GM18868 (cell line): ENCODE measurements at regions not wholly inside any gene's neighbourhood (a gene's known extent, or its start where the extent isn't known, plus 50 kb on each side); places are given as distances from the start of the nearest gene placed in this dataset.
A peak's percentile ranks its signal among the peaks of the same experiment; 100 is the strongest.
"Not testable (repeated sequence)": the region's sequence is repeated elsewhere in the genome, so short reads cannot be mapped to it uniquely, and the experiment has no call there.

Experiments used
- ATAC-seq: cut with Tn5 transposase; IDR thresholded peaks from one replicate; pipeline ENCODE4 v1.9.1; 2021; ENCODE audit warnings: mild to moderate bottlenecking, moderate library complexity; ENCODE audit not compliant: unreplicated experiment

DNA sequence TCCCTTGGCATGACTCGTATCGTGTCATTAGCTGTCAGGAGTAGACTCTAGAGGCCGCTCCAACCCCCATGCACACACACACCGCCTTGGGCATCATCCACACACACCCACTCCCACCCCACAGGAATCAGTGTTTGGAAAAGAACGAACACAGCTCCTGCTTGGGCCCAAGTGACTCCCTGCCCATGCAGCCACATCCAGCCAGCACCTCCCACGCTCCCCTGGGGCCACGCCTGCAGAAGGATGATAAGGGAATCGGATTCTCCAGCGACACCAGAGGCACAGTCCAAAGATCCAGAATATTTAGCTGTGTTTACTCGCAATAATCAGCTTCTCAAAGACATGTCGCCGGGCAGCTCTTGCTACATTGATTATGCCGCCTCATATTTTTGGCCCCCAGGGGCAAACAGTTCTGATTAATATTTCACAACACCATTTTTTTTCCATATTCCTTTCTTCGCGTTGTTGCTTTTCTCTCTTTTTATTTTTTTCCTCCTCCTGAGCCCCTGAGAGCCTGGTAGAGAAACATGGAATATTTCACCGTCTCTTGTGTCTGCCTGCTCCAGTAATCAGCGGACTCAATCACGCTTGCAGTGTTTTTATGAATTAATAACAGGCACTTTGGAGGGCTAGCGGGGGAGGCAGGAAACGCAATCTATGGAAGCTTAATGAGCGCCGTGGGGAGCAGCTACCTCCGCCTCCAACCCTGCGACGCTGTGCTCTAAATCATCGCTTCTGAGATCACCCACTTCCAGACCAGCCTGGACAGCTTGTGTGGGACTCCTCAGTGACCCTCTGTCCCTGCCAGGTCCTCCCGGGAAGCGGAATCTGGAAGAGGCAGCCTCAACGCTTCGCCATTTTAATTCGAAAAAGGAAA, 221.4 kb downstream of the TLE3 start:
- ATAC-seq = no peak

DNA sequence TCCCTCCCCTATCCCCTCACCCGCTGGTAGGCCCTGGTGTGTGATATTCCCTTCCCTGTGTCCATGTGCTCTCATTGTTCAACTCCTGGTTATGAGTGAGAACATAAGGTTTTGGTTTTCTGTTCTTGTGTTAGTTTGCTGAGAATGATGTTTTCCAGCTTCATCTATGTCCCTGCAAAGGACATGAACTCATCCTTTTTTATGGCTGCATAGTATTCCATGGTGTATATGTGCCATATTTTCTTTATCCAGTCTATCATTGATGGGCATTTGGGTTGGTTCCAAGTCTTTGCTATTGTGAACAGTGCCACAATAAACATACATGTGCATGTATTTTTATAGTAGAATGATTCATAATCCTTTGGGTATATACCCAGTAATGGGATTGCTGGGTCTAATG, 217.8 kb downstream of the TLE3 start:
- not testable (repeated sequence) for ATAC-seq

DNA sequence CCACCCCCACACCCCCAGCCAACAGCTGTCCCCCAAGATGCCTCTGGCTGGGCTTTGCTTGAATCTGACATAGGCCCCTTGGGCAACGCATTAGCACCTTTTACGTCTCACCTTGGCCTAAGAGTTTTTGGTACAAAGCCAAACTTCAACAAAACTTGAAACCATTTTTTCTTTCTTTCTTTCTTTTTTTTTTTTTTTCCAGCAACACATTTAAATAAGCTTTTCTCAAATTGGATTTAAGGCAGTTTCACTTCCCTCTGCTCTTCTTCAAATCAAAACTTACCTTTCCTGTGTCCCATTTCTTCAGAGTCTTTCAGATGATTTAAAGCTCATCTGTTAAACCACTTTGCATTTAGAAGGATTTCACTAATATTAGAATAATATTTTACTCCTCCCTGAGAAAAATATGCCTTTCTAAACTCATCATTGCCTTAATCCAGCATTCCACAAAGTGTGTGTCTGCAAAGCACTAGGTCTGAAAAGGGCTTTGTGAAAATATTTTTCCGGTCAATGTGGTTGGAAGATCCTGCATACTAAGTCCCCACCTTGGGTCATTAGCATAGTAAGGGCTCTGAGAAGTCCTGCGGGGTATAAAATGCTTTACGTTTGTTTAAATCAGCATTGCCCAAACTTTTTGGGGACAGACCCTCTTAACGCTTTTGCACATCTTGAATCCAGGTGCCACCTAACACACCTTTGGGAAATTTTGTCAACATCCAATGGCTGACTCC, 217.0 kb downstream of the TLE3 start:
- no peak for ATAC-seq

DNA sequence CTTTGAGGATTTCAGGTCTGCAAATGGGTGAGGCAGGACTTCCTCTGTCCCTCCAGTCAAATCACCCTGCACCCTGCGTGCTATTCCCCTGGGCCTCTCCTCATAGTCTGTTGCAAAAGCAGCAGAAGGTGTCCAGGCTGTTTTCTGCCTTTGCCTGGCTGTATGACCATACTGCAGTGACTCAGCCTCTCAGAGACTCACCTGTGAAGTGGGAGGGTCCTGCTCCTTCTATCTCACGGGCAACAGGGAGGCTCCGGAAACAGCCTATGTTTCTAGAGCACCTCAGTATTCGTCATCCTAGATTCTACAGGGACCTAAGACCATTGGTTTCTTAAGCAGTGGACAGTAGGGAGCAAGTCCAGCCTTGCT, 216.4 kb downstream of the TLE3 start:
- no peak for ATAC-seq

DNA sequence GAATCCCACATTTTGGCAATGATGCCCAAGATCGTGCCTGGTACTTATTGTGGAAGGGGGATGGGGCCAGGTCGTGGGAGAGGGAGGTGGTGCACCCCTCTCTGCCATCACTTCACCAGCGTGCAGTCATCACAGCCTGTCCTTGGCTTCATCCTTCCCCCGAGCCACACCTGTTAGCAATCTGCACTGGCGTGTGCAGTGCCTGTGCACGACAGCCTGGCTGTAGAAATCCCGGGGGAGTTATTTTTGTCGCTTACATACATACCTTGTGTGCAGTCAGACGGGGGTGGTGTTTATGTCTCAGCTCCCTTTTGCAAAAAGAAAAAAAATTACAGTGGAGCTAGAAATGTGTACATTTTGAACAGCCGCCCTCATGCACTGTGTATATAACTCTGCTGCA, 216.0 kb downstream of the TLE3 start:
- peak; percentile 55 for ATAC-seq

DNA sequence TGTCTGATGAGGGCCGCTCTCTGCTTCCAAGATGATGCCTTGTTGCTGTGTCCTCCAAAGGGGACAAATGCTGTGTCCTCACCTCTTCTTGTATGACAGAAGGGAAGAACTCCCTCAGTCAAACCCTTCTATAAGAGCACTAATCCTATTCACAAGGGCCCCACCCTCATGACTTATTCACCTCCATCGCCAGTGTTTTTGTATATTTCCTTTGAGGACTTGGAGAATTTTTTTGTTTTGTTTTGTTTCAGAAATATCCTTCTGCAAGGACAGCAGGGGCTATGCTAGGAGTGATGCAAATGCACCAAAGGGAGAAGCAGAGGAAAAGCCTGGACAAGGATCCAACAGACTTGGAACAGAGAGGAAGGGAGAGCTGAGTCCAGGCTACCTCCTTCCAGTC, 214.4 kb downstream of the TLE3 start:
- ATAC-seq = no peak

DNA sequence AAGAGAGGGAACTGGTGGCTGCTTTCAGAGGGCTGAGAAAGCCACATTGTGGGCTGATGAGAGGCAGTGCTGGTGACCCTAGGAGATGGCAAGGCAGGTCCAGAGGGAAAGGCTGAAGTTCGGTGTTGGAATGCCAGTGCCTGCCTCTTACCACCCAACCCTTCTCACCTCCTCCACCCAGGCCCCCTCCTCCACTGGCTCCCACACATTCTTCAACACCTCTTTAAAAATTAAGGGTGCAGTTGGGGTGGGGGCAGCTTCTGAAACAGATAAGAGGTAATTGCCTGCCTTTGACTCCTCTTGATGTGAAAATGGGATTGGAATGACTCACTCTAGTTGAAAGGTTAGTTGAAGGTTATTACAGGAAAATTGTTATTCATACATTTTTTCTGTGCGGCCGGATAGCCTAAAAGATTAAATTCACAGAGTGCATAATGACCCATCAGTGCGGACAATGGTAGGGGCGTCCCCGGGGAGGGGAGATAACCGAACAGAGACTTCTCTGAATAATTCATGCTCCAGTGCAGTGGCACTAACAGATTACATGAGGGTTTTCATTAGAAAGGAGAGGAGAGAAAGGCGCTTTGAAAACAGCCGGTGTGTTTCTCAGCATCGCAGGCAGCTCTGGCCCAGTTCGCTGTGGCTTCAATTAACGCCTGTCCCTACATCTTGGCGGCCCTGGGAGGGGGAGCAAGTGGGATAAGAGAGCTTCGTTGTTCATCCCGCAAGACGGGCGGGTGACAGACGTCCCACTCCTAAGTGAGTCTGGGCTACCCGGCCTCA, 212.4 kb downstream of the TLE3 start:
- ATAC-seq = no peak

DNA sequence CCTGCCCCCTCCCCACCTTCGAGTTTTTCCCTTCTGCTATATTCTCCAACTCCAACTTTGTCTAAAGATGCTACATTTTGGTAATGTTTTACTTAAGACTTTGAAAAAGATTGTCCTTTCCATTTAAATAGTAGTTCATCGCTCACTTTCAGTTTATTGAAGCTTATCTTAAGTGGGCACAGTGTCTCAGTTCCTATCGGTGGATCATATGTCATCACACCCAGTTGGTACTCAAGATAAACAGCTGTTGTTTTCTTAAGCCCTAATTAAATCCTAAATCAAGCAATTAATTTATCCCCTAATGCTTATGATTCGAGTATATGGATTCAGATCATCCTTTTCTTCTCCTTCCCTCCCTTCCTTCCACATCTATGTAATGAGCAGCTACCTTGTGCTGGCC, 210.7 kb downstream of the TLE3 start:
- no peak for ATAC-seq

DNA sequence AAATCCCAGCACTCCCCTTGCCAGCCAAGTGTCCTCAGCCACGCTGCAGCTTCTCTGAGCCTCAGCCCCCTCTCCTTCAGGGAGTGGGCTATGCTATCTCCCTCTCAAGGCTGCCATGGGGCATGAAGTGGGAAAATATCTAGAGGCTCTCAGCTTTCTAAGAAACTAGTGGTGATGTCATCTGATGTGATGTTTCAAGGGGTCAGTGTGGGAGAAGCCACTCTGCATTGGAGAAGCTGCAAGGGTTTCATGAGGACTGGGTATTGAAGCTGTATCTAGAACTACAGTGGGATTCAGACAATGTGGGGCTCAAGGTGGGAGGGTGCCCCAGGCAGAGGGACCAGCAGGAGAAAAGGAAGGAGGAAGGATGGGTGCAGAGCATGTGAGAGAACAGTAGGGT, 210.2 kb downstream of the TLE3 start:
- ATAC-seq = no peak

DNA sequence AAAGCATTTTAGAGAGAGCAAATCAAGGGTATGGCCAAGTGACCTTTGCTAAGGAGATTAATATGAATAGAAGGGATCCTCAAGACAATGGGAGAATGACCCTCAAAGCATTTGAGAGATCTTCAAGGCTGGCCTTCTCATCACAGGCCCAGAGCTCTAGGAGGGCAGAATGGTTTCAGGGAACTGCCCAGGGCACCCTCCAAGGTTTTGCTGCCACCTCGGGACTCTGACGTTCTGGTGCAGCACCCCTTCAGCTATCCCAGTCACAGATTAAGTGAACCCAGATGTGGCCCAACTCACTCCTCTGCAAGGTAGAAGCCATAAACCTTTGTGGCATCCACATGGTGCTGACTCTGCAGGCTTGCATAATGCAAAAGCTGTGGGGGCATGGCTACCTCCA, 209.3 kb downstream of the TLE3 start:
- ATAC-seq = no peak

DNA sequence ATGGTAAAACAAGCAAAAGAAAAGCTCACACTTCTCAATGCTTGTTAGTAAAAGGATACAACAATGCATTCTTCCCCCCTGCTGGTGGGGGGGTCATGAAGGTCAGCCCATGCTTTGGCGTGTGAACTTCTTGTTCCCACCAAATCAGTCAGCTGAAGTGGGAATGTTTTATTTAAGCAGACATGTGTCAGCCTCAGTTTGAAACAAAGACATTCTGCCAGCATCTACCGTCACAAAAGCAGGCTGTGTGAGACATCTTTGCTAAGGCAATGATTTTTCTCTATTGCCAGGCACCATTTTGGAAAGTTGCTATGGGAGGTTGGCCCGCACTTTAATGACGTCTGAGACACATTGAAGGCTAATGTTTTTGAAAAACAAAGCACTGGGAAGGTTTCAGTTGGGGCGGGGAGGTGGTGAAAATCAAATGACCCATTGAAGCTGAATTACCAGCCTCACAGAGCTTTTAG, 206.6 kb downstream of the TLE3 start:
- no peak for ATAC-seq

DNA sequence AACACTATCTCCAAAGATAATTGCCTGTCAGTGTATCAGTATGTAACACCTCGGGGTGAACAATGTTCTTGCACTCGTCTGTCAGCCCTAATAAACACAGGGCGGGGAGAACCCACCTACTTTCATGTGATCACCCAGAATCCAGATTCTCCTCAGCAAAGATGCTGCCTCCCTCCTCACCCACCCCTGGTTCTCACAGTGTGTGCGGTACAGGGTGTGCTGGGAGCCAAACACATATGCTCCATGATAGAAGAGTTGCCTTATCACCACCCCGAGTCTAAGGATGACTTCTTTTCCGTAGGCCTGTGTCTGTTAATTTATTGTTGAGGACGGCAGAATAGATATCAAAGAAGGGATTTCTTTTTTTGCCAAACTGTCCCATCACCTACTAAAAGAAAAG, 206.1 kb downstream of the TLE3 start:
- no peak for ATAC-seq

DNA sequence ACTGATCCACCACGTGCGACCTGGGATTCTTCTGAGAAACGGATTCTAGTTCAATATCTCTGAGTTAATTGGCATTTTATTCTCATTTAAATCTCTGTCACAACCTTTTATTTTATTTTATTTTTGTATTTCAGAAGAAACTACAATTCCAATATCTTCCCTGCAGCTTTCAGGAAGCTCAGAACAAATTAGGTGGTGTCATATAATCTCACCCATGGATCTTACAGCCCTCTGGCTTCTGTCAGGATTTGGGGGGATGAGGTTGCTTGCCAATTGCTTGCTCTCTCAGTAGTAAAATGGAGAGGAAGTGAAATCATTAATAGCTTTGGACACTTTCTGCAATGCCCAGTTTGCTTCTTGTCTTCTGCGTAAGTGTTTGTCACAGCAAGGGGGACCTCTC, 205.4 kb downstream of the TLE3 start:
- no peak for ATAC-seq

DNA sequence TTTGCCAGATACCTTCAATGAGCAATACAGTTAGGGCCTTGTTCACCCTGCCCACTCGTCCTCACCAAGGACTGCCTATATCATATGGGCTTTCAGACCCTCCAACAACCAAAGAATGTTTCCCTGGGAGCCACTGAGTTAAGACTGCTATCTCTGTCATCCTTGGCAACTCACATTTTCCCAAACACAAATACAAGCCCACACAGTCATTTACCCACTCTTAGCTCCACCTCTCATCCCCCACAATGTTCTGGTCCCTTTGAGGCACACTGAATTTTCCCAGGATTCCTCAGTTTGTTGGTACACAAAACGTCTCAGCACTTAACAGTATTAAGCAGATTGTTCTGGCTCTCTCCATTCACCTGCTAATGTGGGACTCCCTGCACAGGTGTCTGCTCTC, 204.6 kb downstream of the TLE3 start:
- ATAC-seq = no peak

DNA sequence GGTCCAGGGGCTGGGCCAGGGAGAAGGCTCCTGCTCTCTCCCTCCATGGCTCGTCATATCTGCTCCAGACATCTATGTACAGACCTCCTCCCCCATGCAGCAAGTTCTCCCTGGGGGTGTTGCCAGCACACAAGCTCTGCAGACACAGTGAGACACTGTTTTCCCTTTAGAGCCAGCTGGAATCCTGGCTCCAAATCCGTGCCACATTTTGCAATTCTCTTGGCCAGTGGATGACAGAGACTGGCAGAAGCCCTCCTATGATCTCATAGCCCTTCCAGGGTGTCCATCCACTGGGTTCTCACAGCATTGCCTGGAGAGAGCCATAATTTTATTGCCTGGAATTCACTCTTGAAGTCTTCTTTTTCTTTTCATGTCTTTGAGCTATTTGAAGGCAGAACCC, 203.9 kb downstream of the TLE3 start:
- ATAC-seq = no peak

DNA sequence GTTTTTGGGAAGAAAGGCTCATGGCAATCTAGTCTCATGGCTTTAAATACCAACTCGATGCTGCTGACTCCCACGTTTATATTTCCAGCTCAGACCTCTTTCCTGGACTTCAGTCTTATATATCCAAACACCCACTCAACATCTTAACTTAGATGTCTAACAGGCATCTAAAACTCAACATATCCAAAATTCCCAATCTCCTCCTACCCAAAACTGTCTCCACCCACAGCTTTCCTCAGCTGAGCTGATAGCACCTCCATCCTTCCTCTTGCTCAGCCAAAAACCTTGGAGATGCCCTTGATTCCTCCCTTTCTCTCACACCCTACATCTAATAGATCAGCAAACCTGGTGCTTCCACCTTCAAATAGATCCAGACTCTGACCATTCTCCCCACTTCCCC, 202.5 kb downstream of the TLE3 start:
- ATAC-seq = no peak

DNA sequence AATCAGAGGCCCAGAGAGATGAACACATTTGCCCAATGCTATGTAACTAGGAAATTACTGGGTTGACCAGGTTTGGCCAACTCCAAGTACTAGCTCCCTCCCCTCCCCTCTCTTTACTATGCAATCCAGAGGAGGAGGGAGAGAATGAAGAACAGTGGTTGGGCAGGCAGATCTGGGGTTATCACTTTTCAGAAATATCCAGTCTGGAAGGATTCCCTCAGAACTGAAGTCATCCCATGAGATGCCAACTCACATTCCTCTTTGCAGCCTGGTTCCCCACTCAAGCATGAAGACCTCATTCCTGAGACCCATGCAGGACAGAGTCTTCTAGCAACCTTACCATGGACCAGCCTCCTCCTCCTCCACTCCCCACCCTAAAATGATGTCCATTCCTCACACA, 201.1 kb downstream of the TLE3 start:
- ATAC-seq = no peak

DNA sequence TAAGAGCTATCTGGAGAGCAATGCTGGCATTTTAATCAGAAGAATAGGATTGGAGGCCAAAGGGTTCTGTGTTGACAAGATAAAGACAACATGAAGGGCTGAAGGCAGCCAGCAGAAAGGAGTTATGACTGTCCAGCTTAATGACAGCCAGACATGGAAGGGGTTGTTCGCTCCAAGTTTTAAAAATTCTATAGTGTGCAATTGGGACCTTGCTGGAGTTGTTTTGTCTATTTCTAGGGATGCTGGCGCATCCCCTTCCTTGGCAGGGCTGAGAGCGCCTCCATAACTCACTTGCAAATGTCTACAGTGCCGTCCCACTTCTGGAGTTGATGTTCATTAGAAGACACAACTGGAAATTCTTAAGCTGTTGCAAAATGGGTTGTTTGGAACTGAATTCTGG, 200.7 kb downstream of the TLE3 start:
- no peak for ATAC-seq

DNA sequence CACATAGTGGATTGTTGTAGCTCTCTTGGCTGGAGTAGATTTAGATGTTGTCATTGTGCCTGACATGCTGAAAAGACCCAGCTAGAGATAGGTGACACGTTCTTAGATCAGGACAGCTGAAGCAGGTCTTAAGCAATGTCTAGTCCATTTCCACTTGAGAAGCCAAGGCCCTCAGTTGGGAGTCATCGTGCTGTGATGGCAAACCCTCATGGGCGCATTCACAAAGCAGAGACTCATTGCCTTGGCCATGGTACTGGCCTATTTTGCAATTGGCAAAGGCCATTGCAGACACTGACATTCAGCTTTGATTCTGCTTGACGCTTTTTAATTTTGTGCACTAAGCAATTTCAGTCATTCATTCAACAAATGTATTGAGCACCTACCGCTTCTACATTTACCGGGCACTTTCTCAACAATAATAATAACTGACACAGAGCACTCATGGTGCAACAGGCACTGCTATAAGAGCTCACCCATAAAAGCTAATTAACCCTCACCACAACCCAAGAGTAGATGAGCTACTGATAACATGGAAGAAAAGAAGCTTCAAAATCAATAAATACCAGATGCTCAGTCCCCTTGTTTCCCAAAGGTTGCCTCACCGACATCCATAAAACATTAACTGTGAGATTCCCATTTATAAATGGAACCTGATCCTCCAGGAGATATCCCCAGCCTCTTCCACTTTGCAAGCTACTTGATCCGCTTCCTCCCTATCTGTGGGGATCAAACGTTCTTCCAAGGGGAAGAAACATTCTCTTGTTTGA, 200.1 kb downstream of the TLE3 start:
- no peak for ATAC-seq

DNA sequence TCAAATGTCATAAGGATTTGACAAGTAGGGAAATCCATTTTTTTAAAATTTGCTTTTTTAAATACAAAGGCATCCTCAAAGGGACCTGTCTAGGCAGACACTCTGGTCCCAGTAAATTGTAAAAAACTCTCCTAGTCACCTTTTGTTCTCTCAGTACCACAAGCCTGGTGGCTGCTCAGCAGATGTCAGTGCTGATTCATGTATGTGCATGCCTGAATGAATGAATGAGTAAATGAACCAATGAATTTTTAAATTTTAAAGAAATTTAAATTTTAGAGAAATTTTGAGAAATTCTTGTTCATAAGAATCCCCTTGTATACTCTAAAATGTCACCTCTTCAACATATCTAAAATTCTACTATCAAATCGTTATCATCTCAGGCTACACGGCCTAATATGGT, 199.5 kb downstream of the TLE3 start:
- ATAC-seq = no peak
